ENCODE measurements at regions not wholly inside any gene's neighbourhood (a gene's known extent, or its start where the extent isn't known, plus 50 kb on each side); places are given as distances from the start of the nearest gene placed in this dataset.

GRCh38 chr18:77530732-77531131 lies 281.1 kb downstream of the GALR1 start:
- TF ChIP-seq BHLHE40 (IDR thresholded peaks at IDR 0.05; ENCODE audit: borderline replicate concordance) (no peak), TARDBP (IDR thresholded peaks at IDR 0.05) (no peak), SP1 (IDR thresholded peaks at IDR 0.05) (no peak), FOXA1 (IDR thresholded peaks at IDR 0.05) (no peak), HDGF (IDR thresholded peaks at IDR 0.05; ENCODE audit: borderline replicate concordance) (no peak), ZNF384 (IDR thresholded peaks at IDR 0.05) (no peak), FOXM1 (IDR thresholded peaks at IDR 0.05; ENCODE audit: borderline replicate concordance) (no peak), FOXK2 (IDR thresholded peaks at IDR 0.05) (no peak), ARNT (IDR thresholded peaks at IDR 0.05) (no peak), SUZ12 (IDR thresholded peaks at IDR 0.05) (no peak), L3MBTL2 (conservative IDR thresholded peaks at IDR 0.05) (no peak)
- TF ChIP-seq, protein P1, sequence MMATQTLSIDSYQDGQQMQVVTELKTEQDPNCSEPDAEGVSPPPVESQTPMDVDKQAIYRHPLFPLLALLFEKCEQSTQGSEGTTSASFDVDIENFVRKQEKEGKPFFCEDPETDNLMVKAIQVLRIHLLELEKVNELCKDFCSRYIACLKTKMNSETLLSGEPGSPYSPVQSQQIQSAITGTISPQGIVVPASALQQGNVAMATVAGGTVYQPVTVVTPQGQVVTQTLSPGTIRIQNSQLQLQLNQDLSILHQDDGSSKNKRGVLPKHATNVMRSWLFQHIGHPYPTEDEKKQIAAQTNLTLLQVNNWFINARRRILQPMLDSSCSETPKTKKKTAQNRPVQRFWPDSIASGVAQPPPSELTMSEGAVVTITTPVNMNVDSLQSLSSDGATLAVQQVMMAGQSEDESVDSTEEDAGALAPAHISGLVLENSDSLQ (IDR thresholded peaks at IDR 0.05), result no peak
